NCI-H82 treated with DMSO at 0.1 percent for 48 hours (cell line): ENCODE measurements at regions not wholly inside any gene's neighbourhood (a gene's known extent, or its start where the extent isn't known, plus 50 kb on each side); places are given as distances from the start of the nearest gene placed in this dataset.
"Not testable (repeated sequence)": the region's sequence is repeated elsewhere in the genome, so short reads cannot be mapped to it uniquely, and the experiment has no call there.

ENCODE experiments used
- DNase-seq: peaks from one replicate; lab custom pipeline; 2025; ENCODE audit not compliant: unreplicated experiment; lab: John Stamatoyannopoulos, UW

DNA sequence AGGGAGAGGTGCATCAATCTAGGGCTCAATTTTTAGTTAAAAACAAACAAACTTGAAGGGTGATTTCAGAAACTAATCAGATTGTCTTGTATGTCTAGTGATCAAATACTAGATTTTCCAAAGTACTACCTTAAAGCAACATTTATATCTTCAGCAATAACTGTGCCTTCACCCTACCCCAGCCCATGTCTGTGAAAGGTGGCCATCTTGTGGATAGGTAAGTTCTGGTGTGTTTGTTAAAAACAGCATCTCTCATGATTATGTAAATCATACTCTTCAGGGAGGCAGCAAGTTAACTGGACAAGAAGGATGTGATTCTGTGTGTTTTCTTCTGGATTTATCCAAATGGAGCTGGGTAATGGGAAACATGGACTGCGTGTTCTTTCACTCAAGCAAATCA is 81.4 kb upstream of the ACSL1 start:
- no peak for DNase-seq

DNA sequence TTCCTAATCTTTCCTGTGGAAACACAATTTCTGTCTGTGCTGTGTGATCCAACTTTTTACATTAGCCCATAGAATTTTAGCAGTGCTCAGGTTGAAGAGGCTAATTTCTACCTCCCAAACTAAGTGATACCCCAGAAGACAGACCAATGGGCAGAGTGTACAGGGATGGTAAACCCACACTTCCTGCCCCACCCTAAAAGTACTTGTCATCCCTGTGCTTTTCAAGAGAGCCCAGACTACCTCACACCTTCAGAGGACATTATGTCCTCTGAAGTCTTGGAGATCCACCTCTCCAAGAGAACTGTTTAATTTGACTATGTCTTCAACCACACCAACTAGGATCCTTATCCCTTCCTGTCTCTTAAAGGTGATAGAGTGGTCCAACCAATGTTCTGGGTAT is 82.0 kb upstream of the ACSL1 start:
- DNase-seq: no peak

DNA sequence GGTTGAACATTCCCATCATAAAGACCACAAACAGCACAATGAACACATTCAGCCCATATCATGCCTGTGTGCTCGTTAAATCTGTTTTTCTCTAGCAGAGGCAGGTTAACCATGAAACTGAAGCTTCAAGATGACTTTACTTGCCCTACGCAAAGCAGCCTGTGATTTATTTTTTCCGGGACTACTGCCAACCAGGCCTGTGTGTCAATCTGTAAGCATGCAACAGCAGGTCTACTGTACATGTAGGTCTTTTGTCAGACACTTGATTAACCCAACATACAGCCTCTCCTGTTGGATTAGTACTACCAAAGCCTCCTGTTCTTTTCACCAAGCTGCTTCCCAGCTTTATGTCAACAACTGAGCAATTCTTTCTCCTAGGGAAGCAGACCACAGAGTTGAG is 85.5 kb upstream of the ACSL1 start:
- DNase-seq: no peak

DNA sequence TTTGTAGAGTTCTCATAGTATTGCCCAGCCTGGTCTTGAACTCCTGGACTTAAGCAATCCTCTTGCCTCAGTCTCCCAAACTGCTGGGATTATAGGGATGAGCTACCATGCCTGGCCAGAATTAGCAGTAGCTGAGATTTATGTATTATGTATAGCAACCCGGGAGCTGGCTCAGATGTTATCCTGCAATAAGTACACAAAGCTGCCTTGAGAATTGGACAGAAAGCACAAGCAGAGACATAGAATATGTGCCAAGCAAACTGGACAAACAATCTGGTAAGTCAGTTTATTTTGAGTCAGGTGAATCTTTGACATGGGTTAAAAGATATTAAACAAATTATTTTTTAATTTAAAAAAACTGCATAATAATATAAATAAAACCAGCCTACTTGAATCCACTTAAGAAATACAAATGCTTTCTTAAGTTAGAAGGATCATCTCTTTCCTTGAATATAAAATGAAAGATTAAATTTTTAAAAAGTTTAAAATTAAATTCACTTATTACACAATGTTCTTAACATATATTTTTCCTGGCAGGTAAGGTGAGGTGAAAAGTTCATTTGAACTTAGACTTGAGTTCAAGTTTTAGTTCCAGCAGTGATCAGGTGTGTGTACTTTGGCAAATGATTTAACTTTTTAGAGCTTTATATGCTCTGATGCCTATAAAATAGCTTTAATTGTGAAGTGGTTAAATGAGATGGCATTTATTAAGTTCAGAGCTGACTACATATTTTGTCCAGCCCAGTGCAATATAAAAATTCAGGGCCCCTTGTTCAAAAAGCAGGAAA is 87.8 kb upstream of the ACSL1 start:
- no peak for DNase-seq

DNA sequence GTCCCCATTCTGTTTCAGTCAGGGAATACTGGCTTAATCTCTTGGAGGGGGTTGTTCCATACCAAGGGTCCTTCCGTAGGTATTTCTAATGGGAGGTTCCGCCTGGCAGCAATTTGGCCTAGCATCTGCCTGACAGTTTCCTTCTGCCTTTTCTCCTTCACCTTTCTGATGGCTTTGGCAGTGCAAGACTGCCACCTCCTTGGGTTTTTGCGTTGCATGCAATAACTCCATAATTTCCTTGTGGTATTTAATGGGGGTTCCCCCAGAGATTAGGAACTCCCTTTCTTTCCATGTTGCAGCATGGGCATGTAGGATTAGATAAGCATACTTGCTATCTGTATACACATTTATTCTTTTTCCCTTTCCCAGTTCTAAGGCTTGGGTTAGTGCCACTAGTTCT is 93.0 kb upstream of the ACSL1 start:
- DNase-seq: not testable (repeated sequence)

DNA sequence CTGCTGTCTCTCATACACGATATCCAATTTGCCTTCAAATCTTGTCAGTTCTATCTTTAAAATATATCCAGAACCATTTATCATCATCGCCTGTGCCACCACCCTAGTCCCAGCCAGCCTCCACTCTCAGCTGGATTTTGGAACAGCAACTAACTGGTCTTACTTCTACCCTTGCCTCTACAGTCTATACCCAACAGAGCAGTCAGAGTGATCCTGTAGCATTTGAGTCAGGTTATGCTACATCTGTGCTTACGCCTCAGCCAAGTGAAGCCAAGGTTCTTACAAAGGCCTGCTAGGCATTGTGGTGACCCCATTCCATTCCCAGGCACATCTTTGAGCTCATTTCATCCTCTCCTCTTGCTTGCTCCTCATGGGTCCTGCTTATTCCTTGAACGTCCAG is 95.7 kb upstream of the ACSL1 start:
- DNase-seq: no peak

DNA sequence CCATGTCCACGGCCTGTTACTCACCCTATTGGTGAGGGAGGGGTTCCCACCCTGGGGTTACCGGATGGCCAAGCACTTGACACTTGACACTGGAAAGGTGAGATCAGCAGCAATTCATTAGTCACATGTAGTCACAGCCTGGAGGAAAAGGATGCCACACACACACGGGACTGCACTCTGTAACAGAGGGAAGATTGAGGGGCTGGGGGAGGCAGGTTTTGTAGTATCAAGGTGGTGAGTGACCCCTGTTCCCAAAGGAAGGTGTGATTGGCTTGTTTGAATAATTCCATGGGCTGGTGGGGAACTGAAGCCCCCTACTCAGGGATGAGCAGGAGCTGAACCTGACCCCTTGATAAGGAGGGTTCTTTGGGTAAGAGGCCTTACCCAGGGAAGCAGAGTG is 96.0 kb upstream of the HELT start:
- no peak for DNase-seq

DNA sequence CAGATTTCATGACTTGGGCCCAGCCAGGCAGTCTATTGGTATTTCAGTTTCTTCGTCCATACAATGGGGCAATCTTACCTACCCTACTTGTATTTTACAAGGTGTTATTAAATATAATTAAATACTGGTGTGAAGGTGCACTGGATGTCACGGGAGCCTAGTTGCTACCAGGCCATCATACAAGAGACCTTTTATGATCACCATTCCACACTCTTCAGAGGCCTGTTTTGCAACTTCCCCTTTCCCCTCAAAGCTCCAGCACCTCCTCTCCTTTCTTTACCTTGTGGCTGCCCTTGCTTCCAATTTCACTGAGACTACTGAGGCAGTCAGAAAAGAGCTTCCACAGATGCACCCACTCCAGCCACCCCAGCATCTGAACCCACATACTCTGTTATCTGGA is 93.8 kb upstream of the HELT start:
- no peak for DNase-seq

DNA sequence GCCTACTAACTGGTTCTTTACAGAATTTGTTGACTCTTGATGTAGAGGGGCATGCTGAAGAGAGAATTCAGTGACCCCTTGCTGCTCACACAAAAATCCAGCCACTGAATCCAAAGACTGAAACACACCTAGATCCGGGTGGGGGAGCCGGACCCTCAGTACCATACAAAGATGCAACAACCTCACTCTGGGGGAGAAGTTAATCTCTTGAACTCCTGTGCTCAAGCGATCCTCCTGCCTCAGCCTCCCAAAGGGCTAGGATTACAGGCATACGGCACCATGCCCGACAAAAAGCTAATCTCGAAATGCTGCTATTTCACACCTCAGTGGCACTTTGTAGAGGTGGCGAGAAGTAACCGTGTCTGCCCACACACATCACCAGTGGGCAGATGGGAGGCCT is 88.8 kb upstream of the HELT start:
- no peak for DNase-seq

DNA sequence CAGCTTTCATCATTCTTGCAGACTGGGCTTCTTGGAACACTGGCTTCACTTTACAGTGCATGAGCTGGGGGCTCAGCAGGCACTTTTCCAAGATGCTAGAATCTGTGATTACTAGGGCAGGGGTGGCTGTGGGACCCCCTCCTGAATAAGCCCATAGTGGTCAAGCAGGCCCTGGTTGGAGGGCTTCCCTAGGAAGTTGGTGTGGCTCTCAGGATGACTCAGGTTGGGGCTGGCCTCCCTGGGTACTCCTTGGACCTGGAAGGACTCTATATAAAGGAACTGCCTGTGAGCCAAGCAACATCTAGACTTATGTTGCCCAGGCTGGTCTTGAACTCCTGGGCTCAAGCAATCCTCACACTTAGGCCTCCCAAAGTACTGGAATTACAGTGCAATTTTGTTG is 88.3 kb upstream of the HELT start:
- DNase-seq: no peak

DNA sequence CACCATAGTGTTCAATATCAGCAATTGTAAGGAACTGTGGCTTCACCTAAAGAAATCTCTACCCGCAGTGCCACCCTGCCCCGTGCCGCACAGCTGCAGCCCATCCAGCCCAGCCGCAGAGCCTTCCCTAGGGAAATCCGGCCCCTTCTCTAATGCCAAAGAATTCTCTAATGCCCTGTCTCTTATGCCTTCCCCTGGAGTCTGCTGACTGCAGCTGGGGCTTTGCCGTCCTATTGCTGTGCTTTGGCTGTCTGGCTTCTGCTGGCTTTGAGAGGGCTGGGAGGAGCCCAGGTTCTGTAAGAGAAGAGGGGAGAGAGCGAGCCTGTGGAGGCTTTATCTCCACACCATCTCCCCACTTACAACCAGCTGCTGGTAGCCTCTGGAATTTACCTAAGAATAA is 85.9 kb upstream of the HELT start:
- peak; percentile 22 for DNase-seq

DNA sequence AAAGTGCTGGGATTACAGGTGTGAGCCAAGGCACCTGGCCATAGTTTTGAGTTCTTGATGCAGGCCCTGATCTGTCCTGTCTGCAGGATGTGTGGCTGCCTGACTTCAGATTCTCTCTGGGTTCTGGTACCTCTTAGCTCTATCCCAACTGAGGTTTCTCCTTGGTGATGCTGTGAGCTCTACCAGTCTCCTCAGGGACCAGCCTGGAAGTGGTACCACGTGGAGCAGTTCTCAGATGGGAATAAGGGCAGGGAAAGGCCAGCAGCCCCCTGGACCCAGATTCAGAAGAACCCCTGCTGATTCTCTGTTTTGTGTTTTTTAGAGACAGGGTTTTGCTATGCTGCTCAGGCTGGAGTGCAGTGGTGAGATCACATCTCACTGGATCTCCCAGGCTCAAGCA is 85.0 kb upstream of the HELT start:
- DNase-seq: no peak

DNA sequence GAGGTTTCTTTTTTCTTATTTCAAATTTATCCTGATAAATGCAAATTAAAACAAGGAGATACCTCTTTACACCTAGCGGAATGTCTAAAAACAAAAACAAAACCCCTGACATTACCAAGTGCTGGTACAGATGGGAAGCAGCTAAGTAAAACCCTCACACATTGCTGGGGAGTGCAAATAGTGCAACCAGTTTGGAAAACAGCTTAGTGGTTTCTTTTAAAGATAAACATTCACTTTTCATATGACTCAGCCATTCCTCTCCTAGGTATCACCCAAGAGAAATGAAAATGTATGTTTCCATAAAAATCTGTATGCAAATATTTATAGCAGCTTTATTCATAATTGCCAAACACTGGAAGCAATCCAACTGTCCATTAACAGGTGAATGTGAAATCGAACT is 84.1 kb upstream of the HELT start:
- DNase-seq: no peak

DNA sequence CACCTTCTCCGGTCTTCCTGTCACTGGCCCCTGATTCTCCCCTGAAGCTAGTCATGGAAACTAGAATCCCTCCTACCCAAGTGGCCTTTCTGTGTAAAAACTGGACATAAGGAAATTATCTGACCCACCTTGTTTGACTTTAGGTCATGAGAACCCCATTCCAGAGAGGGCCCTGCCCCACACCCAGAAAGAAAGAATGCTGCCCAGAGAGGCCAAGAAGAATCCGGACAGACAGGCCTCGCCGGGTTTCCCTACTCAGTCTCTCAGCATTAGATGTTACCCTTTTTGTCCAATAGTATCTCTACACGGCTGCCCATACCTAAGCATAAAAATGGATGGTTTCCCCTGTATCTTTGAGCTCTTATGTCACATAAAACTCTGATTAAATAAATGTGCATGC is 83.3 kb upstream of the HELT start:
- no peak for DNase-seq

DNA sequence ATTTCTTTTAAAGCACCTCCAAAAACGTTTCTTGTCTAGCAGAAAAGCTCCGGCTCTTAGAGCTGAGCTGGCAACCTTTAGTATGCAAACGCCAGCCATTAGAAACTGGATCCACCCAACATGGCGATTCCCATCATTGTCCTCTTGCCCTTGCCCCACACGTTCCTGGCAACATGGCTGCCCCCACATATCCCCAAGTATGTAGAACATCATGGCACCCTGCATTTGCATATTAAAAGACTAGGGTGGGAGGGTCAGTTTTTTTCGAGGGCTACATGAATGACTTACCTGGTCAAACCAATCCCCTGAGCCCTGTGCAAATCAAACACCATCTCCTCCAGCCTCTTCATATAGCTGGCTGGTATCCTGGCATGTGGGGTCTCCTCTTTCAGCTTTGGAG is 82.2 kb upstream of the HELT start:
- DNase-seq: no peak

DNA sequence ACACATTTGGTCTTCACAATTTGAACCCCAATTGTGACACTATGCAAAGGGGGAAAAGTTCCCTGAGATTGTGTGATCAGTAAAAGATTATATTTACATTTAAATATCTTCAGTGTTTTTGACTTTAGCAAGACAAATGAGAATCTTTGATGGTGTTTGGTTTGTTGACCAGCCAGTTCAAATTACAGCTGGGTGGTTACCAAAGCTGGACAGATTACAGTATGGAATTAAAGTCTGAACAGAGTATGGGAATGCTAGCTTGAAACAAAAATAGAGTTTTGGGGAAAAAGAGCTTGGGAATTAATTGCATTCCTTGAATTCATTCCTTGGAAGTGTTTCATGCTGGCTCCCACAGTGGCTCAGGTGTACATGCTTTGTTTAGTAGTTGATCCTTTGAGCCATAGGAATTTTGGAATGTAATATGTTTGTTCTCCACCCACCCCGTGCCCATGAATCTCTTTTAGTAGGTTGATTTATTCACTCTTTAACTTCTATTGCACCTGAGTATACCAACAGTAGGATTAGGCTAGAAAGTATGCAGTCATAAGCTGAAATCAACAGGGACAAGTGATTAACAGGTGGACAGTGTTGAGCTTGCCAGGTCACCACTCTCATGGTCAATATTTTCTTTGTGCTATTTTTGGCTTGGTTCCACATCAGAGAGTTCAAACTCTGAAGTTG is 81.1 kb upstream of the HELT start:
- DNase-seq: no peak

DNA sequence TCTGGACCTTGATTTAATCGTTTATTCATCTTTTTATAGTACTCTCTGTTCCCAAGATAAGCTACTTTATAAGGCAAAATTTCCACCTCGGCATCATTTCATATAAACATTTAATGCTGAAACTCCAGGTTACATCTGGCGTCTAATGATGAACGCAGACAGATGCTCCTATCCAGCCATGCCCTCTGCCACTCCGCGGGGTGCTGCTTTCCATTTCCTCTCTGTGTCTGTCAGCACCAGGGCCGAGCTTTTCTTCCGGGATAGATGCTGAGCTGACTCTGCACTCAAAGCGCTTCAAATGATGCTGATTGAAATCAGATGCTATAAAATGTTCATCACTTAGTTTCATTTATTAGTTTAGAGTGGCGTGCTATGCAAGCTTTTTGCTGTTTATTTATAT is 80.5 kb upstream of the HELT start:
- no peak for DNase-seq

DNA sequence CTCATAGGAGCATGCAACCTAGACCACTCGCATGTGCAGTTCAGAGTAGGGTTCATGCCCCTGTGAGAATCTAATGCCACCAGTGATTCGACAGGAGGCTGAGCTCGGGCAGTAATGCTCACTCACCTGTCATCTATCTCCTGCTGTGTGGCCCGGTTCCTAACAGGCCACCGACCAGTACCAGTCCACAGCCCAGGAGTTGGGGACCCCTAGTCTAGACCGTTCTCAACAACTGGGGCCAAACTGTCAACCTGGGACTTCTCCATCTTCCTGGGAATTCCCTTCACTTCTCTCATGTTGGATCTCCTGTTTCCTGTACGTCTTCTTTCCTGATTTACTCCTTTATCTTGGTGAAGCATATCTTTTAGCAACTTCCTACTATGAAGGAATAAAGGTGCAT is 79.4 kb upstream of the HELT start:
- DNase-seq: no peak

DNA sequence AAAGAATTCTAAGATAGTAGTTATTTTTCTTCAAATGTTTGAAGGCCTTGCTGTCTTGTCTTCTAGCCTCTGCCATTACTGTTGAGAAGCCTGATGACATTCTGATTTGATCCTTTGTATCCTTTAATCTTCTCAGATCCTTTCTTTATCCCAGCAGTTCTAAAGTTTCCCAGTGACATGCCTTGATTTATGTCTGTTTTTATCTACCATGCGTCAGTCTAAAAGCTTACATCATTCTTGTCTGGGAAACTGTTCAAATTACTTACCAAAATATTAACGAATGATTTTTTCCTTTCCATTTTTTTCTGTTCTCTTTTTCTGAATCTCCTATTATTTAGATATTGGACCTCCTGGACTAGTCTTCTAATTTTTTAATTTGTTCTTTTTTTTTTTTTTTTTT is 78.3 kb upstream of the HELT start:
- no peak for DNase-seq

DNA sequence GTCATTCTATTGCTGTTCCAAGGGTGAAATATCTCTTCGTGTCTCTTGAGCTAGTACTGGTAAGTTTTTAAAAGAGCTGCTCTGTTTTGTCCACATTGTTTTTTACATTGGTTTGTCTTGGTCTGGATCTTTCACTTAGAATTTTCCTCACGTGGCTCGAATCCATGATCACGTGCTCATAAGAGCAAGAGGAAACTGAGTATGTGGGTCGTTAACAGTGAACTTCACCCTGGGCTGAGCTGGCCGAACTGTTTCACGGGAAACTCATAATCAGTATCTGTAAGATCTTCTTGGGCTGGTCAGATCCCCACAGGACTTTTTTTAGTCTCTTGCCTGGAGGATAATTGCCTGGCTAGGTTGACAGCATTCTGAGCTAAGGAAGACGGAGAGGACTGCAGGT is 77.8 kb upstream of the HELT start:
- DNase-seq: no peak

DNA sequence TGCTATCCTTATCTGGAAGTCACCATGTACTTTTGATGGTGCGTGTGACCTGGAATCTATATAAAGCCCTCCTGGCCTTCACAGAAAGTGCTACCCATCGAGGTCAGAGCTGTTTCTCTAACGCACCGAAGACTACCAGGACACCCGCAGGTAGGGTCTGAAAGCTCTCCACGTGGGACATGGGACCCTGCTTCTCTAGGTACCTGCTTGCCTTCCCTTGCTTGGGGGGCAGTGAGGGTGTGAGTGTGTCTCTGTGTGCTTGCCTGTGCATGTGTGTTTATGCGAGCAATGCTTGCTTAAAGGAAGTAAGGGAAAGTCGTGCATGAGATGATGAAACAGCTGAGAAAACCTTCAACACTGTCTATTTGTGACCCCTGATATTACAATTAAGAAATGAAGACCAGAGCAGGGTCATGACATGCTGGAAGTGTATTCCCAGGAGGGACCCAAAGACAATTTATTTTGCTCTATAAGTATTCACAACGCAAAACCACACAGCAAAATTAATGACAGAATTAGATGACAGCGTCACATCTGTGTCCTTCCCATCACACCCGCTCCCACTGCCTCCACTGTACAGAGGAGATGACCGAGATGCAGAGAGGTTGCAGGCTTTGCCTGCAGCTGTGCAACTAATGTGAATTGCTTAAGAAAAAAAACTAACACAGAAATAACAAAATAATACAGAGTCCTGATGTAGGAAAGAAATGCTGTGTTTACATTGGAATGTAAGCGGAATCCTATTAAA is 76.4 kb upstream of the HELT start:
- DNase-seq: no peak
